Smooth muscle cell (in vitro differentiated cells): ENCODE measurements at regions not wholly inside any gene's neighbourhood (a gene's known extent, or its start where the extent isn't known, plus 50 kb on each side); places are given as distances from the start of the nearest gene placed in this dataset.

ENCODE experiments used
- DNase-seq: peaks from one replicate; lab custom pipeline; 2025; ENCODE audit not compliant: unreplicated experiment; lab: John Stamatoyannopoulos, UW
- H2AFZ ChIP-seq: fragments of 200-600 bp; sonication (generic); 2 replicates; pipeline ENCODE4 v1.6.0; 2016; ENCODE audit warnings: antibody characterized with exemption, low read depth, mild to moderate bottlenecking
- H3F3A ChIP-seq: fragments of 200-600 bp; sonication (generic); 2 replicates; pipeline ENCODE4 v1.6.0; 2017; ENCODE audit warnings: antibody characterized with exemption, low read depth
- H3K27ac ChIP-seq: fragments of 200-600 bp; sonication (generic); 2 replicates; pipeline ENCODE4 v1.5.1; 2016; ENCODE audit warnings: low read depth, mild to moderate bottlenecking
- H3K27me3 ChIP-seq: fragments of 200-600 bp; sonication (generic); 2 replicates; pipeline ENCODE4 v1.6.1; 2016; ENCODE audit warnings: low read depth, mild to moderate bottlenecking
- H3K36me3 ChIP-seq: fragments of 200-600 bp; sonication (generic); 2 replicates; pipeline ENCODE4 v1.5.1; 2016; ENCODE audit warnings: low read depth
- H3K4me1 ChIP-seq: fragments of 200-600 bp; sonication (generic); 2 replicates; pipeline ENCODE4 v1.5.1; 2016; ENCODE audit warnings: low read depth
- H3K4me2 ChIP-seq: fragments of 200-600 bp; sonication (generic); 2 replicates; pipeline ENCODE4 v1.6.0; 2016; ENCODE audit warnings: mild to moderate bottlenecking
- H3K4me3 ChIP-seq: fragments of 200-600 bp; sonication (generic); 2 replicates; pipeline ENCODE4 v1.5.1; 2016; ENCODE audit warnings: mild to moderate bottlenecking
- H3K79me2 ChIP-seq: fragments of 200-600 bp; sonication (generic); 2 replicates; pipeline ENCODE4 v1.6.0; 2016; ENCODE audit warnings: low read depth, mild to moderate bottlenecking
- H3K9ac ChIP-seq: fragments of 200-600 bp; sonication (generic); 2 replicates; pipeline ENCODE4 v1.6.0; 2016; ENCODE audit warnings: low read depth
- H3K9me3 ChIP-seq: fragments of 200-600 bp; sonication (generic); replicated peaks from 2 replicates; pipeline ENCODE4 v1.5.1; 2016; ENCODE audit warnings: low read depth
- H4K20me1 ChIP-seq: fragments of 200-600 bp; sonication (generic); 2 replicates; pipeline ENCODE4 v1.6.0; 2016; ENCODE audit warnings: low read depth
- CTCF ChIP-seq: fragments of 200-600 bp; sonication (generic); IDR thresholded peaks from 2 replicates; pipeline ENCODE4 v1.5.1; 2017; ENCODE audit warnings: borderline replicate concordance, mild to moderate bottlenecking, antibody characterized with exemption; ENCODE audit not compliant: insufficient read depth, poor library complexity, severe bottlenecking
- WGBS: methylation state at CpG from one replicate; pipeline ENCODE4 v1.1.7; 2016; ENCODE audit warnings: low lambda C conversion rate; 5-methylcytosine and 5-hydroxymethylcytosine counted together

- H3K4me1 ChIP-seq = peaks cover 12% of the 10 kb centered on the region
- no peak for TF ChIP-seq CTCF
- H3K9me3 ChIP-seq = no peaks in the 10 kb centered on the region
- WGBS = 63% methylated on average over 3 of the region's 3 CpGs
- no peak overlapping the region for H3K27ac ChIP-seq
- H3F3A ChIP-seq = no peaks in the 10 kb centered on the region
- H3K27me3 ChIP-seq = no peaks in the 10 kb centered on the region
- no peak for DNase-seq
- no peaks in the 10 kb centered on the region for H3K79me2 ChIP-seq
- H2AFZ ChIP-seq = no peak overlapping the region
- no peaks in the 10 kb centered on the region for H3K36me3 ChIP-seq
- no peak overlapping the region for H3K4me3 ChIP-seq
- no peak overlapping the region for H3K9ac ChIP-seq
- H4K20me1 ChIP-seq = no peaks in the 10 kb centered on the region
- no peak overlapping the region for H3K4me2 ChIP-seq
Measured at GRCh38 chr9:108746001-108746400, 109.8 kb downstream of the ACTL7B start.

DNA sequence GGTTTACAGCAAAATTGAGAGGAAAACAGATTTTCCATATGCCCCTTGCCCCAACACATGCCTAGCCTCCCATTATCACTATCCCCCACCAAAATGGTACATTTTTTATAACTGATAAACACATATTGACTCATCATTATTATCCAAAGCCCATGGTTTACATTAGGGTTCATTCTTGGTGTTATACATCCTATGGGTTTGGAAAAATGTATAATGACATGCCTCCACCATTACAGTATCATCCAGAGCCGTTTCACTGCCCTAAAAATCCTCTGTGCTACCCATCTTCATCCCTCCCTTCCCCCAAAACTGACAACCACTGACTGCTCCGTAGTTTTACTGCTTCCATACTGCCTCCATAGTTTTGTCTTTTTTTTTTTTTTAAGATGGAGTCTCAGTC, 111.1 kb downstream of the ACTL7B start:
- no peak for DNase-seq
- Histone ChIP-seq H2AFZ (no peak overlapping the region), H3F3A (no peaks in the 10 kb centered on the region), H3K4me3 (no peak overlapping the region), H3K4me2 (no peak overlapping the region), H3K27ac (no peak overlapping the region), H3K4me1 (peaks cover 12% of the 10 kb centered on the region), H3K36me3 (no peaks in the 10 kb centered on the region), H3K9me3 (no peaks in the 10 kb centered on the region), H4K20me1 (no peaks in the 10 kb centered on the region), H3K27me3 (no peaks in the 10 kb centered on the region), H3K9ac (no peak overlapping the region), H3K79me2 (no peaks in the 10 kb centered on the region)
- no peak for TF ChIP-seq CTCF
- 73% methylated on average over 2 of the region's 2 CpGs for WGBS

GRCh38 chr9:108743901-108744371, 111.8 kb downstream of the ACTL7B start:
- no peaks in the 10 kb centered on the region for H3F3A ChIP-seq
- no peaks in the 10 kb centered on the region for H3K79me2 ChIP-seq
- H3K36me3 ChIP-seq = no peaks in the 10 kb centered on the region
- H3K27me3 ChIP-seq = no peaks in the 10 kb centered on the region
- H3K9ac ChIP-seq = no peak overlapping the region
- no peak for TF ChIP-seq CTCF
- no peak for DNase-seq
- no peak overlapping the region for H3K4me3 ChIP-seq
- no peaks in the 10 kb centered on the region for H3K9me3 ChIP-seq
- no peak overlapping the region for H2AFZ ChIP-seq
- no peaks in the 10 kb centered on the region for H4K20me1 ChIP-seq
- WGBS = 46% methylated on average over 6 of the region's 6 CpGs
- no peak overlapping the region for H3K27ac ChIP-seq
- peaks cover 12% of the 10 kb centered on the region for H3K4me1 ChIP-seq
- no peak overlapping the region for H3K4me2 ChIP-seq

DNA sequence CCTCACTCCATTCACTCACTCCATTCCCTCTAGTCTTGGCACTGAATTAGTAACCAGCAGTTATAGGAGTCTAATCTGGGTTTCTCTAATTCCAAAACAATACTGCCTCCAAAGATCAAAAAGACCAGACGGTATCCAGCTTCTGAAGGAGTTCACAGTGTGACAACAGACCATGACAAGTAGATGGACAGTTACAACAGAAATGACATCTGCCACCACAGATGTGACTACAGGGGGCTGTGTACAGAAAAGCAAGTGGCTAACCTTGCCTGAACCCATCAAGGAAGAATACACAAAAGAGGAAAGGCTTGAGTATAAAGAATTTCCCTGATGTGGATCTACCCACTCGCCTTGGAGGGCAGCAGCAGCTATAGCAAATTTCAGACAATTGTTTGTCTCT, 112.4 kb downstream of the ACTL7B start:
- no peaks in the 10 kb centered on the region for H3F3A ChIP-seq
- no peaks in the 10 kb centered on the region for H3K79me2 ChIP-seq
- no peak overlapping the region for H3K4me2 ChIP-seq
- H3K27me3 ChIP-seq = no peaks in the 10 kb centered on the region
- 93% methylated on average over 2 of the region's 2 CpGs for WGBS
- H3K36me3 ChIP-seq = no peaks in the 10 kb centered on the region
- no peaks in the 10 kb centered on the region for H4K20me1 ChIP-seq
- DNase-seq = no peak
- TF ChIP-seq CTCF = no peak
- H3K4me3 ChIP-seq = no peak overlapping the region
- H3K9me3 ChIP-seq = no peaks in the 10 kb centered on the region
- H2AFZ ChIP-seq = no peak overlapping the region
- H3K27ac ChIP-seq = no peak overlapping the region
- H3K4me1 ChIP-seq = peaks cover 12% of the 10 kb centered on the region
- no peak overlapping the region for H3K9ac ChIP-seq
